ENCODE measurements at regions not wholly inside any gene's neighbourhood (a gene's known extent, or its start where the extent isn't known, plus 50 kb on each side); places are given as distances from the start of the nearest gene placed in this dataset.

- no peak for TF ChIP-seq EZH2phosphoT487 (IDR thresholded peaks at IDR 0.05; ENCODE audit: borderline replicate concordance, low read length)
- TF ChIP-seq CTCF (IDR thresholded peaks at IDR 0.05; ENCODE audit: low read depth, low read length, poor library complexity, severe bottlenecking) = no peak
- no peaks in the 10 kb centered on the region for H3K4me1 ChIP-seq (ENCODE audit: control insufficient read depth, low read length)
Measured at GRCh38 chr2:217634871-217635270, 367.9 kb downstream of the TNS1 start.

GRCh38 chr2:217632043-217632442 is 370.8 kb downstream of the TNS1 start:
- Histone ChIP-seq H3K27me3 (ENCODE audit: control insufficient read depth, low read length) (peaks cover 3% of the 10 kb centered on the region; the same call in 1 of the 2 replicates), H3K9me2 (replicated peaks; ENCODE audit: control insufficient read depth, low read length) (no peaks in the 10 kb centered on the region), H3K4me2 (ENCODE audit: low read length) (no peak overlapping the region), H3F3A (ENCODE audit: control insufficient read depth, insufficient read depth) (no peaks in the 10 kb centered on the region), H3K4me3 (ENCODE audit: low read length) (no peak overlapping the region), H4K20me1 (ENCODE audit: control insufficient read depth, insufficient read depth, low read depth, low read length) (no peaks in the 10 kb centered on the region), H3K9me3 (ENCODE audit: control insufficient read depth, insufficient read depth, low read length) (no peaks in the 10 kb centered on the region), H3K79me2 (ENCODE audit: control insufficient read depth, low read length) (no peaks in the 10 kb centered on the region), H3K27ac (ENCODE audit: low read depth, low read length) (no peak overlapping the region), H3K4me1 (ENCODE audit: control insufficient read depth, low read length) (no peaks in the 10 kb centered on the region), H3K36me3 (ENCODE audit: control insufficient read depth, low read length) (no peaks in the 10 kb centered on the region)
- TF ChIP-seq EZH2phosphoT487 (IDR thresholded peaks at IDR 0.05; ENCODE audit: borderline replicate concordance, low read length) (no peak), CTCF (IDR thresholded peaks at IDR 0.05; ENCODE audit: low read depth, low read length, poor library complexity, severe bottlenecking) (no peak)

More at GRCh38 chr2:217634871-217635270, 367.9 kb downstream of the TNS1 start:
- H4K20me1 ChIP-seq (ENCODE audit: control insufficient read depth, insufficient read depth, low read depth, low read length) = no peaks in the 10 kb centered on the region
- H3K4me3 ChIP-seq (ENCODE audit: low read length) = no peak overlapping the region
- H3K27ac ChIP-seq (ENCODE audit: low read depth, low read length) = no peak overlapping the region
- H3K4me2 ChIP-seq (ENCODE audit: low read length) = no peak overlapping the region
- no peaks in the 10 kb centered on the region for H3K9me3 ChIP-seq (ENCODE audit: control insufficient read depth, insufficient read depth, low read length)
- H3K79me2 ChIP-seq (ENCODE audit: control insufficient read depth, low read length) = no peaks in the 10 kb centered on the region
- peaks cover 3% of the 10 kb centered on the region; the same call in 1 of the 2 replicates for H3K27me3 ChIP-seq (ENCODE audit: control insufficient read depth, low read length)
- no peaks in the 10 kb centered on the region for H3K36me3 ChIP-seq (ENCODE audit: control insufficient read depth, low read length)
- no peaks in the 10 kb centered on the region for H3K9me2 ChIP-seq (replicated peaks; ENCODE audit: control insufficient read depth, low read length)
- no peaks in the 10 kb centered on the region for H3F3A ChIP-seq (ENCODE audit: control insufficient read depth, insufficient read depth)

- no peak overlapping the region for H3K27ac ChIP-seq (ENCODE audit: low read depth, low read length)
- no peaks in the 10 kb centered on the region for H4K20me1 ChIP-seq (ENCODE audit: control insufficient read depth, insufficient read depth, low read depth, low read length)
- no peaks in the 10 kb centered on the region for H3K9me2 ChIP-seq (replicated peaks; ENCODE audit: control insufficient read depth, low read length)
- no peaks in the 10 kb centered on the region for H3F3A ChIP-seq (ENCODE audit: control insufficient read depth, insufficient read depth)
- H3K4me3 ChIP-seq (ENCODE audit: low read length) = no peak overlapping the region
- no peak for TF ChIP-seq EZH2phosphoT487 (IDR thresholded peaks at IDR 0.05; ENCODE audit: borderline replicate concordance, low read length)
- no peak for TF ChIP-seq CTCF (IDR thresholded peaks at IDR 0.05; ENCODE audit: low read depth, low read length, poor library complexity, severe bottlenecking)
- H3K4me2 ChIP-seq (ENCODE audit: low read length) = no peak overlapping the region
- H3K4me1 ChIP-seq (ENCODE audit: control insufficient read depth, low read length) = no peaks in the 10 kb centered on the region
- H3K9me3 ChIP-seq (ENCODE audit: control insufficient read depth, insufficient read depth, low read length) = no peaks in the 10 kb centered on the region
- peaks cover 3% of the 10 kb centered on the region; the same call in 1 of the 2 replicates for H3K27me3 ChIP-seq (ENCODE audit: control insufficient read depth, low read length)
- H3K36me3 ChIP-seq (ENCODE audit: control insufficient read depth, low read length) = no peaks in the 10 kb centered on the region
- no peaks in the 10 kb centered on the region for H3K79me2 ChIP-seq (ENCODE audit: control insufficient read depth, low read length)
Measured at GRCh38 chr2:217631115-217631514, 371.7 kb downstream of the TNS1 start.

All from DOHH2 (cell line).